NCI-H187 (cell line): ENCODE measurements at regions not wholly inside any gene's neighbourhood (a gene's known extent, or its start where the extent isn't known, plus 50 kb on each side); places are given as distances from the start of the nearest gene placed in this dataset.

Source experiments
- DNase-seq, 2 experiments: peaks; one replicate each; lab custom pipeline; 2025; lab: John Stamatoyannopoulos, UW

DNA sequence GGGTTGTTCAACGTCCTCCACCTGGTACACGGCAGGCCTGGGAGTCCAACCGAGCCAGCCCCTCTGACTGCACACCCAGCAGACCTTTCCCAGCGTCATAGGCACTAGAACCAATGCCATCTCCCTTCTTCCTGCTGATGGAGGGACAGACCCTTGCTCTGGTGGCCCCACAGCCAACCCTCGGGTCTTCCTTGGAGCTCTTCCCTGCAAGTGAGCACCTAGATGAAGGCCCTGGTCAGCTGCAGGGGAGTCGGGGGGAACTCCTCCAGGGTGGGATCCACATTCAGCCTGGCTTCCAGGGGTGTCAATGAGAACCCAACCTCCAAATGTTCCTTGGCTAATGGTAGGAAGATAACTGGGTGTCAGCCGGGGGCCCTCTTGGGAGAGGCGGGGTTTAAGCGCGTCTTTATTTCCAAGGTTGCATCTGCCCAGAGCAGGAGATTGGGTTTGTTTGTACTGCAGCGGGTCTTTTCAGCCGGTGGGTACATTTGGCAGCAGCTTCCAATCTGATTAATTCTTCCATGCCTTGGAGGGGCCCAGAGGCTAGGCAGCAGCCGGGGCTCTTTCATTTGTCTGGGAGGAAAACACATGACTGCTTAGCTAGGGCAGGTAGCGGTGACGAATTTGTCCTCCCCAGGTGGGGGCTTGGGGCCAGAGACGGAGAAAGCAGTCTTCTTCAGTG lies 56.0 kb upstream of the SHISAL1 start:
- DNase-seq, result no peak

DNA sequence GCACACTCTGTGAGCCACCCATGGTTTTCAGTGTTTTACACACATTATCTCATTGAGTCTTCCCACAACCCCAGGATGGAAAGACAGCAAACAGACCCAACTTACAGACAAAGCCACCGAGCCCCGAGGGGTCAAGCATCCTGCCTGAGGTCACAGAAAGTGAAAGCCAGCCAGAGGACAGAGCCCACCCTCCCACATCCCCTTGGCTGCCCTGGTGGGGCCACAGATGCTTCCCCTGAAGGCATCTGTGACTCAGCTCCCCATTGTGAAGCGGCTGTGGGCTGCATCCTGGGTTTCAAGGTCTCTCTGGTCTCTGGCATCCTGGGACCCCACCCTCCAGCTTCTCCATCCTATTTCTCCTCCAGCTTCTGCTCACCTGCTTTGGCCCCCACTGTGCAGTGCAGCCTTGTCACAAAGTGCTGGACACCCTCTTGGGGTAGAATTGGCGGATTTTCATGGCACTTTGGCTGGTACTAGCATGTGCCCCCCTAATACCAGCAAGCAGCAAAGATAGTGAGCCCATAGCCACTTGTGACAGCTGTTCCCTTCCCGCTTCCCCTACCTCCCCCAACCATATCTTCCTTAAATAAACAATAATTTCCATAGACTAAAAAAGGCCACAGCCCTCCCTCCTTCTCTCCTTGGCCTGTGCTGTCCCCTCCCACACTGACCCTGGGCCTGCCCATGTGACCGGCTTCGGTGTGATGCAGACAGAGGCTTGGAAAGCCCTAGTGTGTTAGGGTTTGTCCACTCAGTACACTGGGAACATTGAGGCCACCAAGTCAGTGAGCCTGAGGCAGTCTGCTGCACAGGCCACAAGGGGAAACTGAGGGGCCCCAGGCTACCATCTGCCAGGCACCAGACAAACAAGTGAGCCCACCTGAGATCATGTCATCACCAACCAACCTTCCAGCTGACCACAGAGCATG lies 53.9 kb upstream of the SHISAL1 start:
- DNase-seq, result no peak

DNA sequence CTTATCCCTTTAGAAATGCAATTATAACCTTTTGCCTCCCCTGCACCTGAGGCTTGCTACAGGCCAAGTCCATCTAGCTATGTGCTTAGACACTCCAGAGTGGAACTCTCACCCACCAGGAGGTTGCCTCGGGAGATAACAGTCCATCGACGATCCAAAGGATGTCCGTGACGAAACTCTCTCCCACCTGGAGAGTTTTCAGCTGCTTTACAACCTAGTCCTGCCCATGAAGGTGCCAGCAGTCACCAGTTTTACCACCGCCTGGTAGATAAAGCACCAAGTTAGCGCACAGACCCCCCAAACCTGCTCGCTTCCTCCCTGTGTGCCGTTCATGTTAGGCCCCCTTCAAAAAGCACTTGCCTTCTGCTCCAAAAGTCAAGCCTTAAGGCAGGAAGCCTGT lies 53.1 kb upstream of the SHISAL1 start:
- no peak for DNase-seq

DNA sequence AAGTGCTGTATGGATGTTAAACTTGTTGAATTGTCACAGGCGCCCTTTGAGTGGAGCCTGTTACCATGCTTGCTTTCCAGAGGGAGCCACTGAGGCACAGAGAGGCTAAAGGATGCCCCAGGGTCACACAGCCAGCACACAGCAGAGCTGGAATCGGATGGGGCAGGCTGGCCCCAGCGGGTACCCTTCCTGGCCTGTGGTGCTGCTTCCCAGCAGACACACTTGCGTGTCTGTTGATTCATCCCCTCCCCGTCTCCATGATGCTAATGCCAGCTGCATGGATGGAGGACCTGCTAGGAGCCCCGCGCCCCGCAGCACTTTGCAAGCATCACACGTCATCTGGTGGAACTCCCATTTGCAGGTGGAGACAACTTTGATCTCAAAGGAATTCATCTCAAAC lies 52.4 kb upstream of the SHISAL1 start:
- DNase-seq, result no peak

DNA sequence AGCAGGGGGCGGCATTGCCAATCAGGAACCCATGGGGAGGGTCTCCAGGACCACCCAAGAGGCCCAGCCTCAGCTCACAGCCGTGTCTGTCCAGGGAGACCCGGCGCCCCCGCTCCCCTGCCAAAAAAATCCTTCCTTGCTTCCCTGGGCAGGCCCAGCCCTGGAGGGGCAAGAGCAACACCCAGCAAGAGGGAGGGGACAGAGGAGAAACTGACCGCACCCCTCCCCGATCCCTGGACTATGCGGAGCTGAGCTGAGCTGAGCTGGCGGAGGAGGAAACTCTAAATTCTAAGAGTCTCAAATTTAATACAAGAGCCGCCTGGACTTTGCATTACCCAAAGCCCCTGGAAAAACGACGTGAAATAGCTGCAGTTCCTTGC lies 52.0 kb upstream of the SHISAL1 start:
- DNase-seq, result no peak

DNA sequence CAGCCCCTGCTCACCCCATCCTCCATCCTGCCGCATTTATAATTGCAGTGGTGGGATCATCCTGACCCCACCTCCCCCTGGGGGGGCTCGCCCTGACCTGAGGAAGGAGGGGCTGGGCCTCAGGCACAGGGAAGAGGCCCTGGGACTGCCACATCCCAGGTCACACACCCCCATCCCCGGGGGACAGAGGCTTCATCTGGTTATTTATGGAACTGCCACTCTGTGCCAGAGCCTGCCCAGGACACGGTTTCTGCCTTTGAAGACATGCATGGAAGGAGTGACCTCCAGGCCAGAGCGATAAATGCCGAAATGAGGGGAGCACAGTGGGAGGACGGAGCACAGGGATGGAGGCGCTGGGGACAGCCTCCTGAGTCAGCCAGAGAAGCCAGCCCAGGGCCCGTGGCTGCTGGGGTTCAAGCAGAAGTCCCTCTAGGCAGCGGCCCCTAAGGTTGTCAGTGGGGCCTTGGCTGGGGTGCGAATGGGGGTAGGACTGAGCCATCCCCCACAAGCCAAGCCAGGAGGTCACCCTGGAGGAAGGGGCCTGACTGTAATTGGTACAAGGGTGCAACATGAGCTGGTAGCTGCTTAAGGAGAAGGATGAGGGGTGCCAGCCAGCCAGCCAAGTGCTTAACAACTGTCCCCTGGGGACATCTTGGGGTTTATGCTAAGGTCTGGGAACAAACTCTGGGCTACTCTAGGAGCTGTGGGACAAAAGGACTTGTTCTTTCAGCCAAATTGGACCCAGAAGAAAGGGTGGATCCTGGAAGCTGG lies 51.4 kb upstream of the SHISAL1 start:
- DNase-seq, result no peak

DNA sequence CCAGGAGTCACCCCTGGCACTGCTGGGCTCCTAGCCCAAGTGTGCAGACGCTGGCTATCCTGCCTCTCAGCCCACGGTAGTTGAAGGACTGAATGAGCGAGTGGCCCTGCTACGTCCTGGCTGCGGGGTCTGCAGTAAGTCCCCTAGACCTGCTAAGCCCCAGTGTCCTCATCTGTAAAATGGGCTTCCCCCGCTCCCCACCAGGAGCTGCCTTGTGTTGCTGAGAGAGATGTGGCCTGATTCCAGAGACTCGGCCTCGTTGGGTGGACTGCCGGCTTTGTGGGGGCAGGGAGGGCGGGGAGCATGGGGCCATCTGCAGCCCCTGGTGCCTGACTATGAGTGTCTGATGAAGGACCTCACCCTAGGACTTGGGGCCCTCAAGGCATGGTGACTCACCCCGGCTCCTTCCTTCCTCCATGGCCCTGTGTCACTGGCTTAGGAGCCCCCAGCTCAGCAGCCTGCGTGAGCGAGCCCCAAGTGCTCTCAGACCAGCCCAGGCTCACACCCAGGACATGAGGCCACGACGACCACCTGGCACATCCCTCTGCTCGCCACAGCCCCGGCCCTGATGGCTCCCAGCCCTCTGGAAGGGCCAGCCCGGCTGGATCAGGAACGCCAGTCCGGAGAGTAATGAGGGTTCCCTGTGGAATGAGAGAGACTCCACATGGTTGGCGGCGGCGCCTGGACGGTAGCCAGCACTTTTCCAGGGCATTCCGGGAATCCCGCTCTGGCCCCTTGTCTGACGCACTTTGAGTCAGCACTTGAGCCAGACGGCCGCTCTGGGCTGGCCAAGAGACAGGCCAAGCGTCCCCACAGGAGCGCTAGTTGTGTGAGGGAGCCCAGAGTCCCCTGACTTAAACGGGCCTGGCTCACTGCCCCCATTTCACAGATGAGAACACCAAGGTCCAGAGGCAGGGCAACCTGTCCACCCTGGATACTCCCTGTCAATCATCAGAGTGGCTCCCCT lies 50.5 kb upstream of the SHISAL1 start:
- DNase-seq, result no peak

DNA sequence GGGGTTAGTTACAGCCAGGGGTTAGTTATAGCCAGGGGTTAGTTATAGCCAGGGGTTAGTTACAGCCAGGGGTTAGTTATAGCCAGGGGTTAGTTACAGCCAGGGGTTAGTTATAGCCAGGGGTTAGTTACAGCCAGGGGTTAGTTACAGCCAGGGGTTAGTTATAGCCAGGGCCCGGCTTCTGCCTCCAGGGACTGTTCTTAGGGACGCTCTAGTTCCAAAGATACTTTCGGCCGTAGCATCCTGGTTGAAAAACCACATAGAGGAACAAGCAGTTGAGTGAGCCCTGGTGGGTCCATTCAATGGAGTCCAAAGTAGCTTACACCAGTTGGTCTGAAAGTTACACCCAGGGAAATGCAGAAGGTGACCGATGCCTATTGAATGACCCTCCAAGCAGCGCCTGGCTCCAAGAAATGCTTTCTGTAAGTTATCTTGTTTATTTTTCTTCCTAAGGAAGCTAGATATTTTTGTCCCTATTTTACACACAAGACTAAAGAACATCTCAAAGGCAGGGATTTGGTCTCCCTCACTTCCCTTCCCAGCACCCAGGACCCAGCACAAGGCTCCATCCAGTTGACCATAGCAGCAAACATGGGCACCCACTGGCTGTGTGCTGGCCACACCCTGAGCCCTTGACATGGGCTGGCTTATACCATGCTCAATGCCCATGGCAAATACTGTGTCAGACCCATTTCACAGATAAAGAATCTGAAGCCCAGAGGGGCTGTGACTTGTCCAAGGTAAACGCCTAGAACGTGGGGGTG lies 49.7 kb upstream of the SHISAL1 start:
- DNase-seq, result no peak
